ENCODE measurements at regions not wholly inside any gene's neighbourhood (a gene's known extent, or its start where the extent isn't known, plus 50 kb on each side); places are given as distances from the start of the nearest gene placed in this dataset.

DNA sequence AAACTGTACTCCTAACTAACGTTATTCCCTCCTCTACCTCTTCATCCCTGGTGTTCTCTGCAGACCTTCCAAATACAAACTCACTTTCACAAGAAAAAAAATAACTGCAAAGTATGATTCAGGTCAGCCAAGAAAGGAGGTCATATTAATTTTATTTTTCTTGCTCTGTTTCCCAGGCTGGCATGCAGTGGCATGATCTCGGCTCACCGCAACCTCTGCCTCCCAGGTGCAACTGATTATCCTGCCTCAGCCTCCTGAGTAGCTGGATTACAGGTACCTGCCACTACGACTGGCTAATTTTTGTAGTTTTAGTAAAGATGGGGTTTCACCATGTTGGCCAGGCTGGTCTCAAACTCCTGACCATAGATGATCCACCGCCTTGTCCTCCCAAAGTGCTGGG, 156.6 kb downstream of the CHIC2 start:
- H3K27ac ChIP-seq (ENCODE audit: insufficient read depth, low read length, poor library complexity, severe bottlenecking): no peak overlapping the region
- H3K27me3 ChIP-seq (replicated peaks; ENCODE audit: control insufficient read depth, insufficient read depth, low read length, poor library complexity, severe bottlenecking): peaks cover 5% of the 10 kb centered on the region

DNA sequence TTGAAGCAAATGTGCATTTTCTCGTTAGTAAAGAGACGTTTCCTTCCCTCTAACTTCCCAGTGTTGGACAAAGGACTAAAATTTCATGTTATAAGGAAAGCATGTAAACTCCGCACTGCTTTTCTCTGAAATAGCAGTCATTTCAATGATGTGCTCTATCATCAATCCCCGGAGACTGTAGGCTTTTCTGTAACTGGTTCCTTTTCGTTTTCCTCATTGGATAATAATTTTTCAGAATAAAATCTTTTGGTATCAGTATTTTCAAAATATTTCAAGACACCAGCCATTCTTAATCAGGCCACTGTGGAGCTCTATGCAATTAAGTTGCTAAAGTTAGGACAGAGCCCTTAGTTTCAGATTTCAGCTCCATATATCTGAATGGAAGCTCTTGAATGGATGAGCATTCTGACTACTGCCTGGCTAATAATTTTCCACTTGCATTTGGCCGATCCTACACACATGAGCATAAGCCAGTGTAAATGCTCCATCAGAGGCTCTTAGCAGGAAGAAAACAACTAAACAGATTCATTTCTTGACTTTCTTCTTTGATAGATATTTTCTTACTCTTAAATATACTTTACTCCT, 157.7 kb downstream of the CHIC2 start:
- Histone ChIP-seq H3K4me3 (ENCODE audit: insufficient read depth, low read depth, low read length, poor library complexity, severe bottlenecking) (no peak overlapping the region), H3K36me3 (ENCODE audit: control insufficient read depth, insufficient read depth, low read length) (no peaks in the 10 kb centered on the region), H3K9me3 (ENCODE audit: control insufficient read depth, low read length) (no peaks in the 10 kb centered on the region), H3K27ac (ENCODE audit: insufficient read depth, low read length, poor library complexity, severe bottlenecking) (no peak overlapping the region), H3K4me1 (ENCODE audit: control insufficient read depth, insufficient read depth, low read length, poor library complexity, severe bottlenecking) (no peaks in the 10 kb centered on the region), H3K27me3 (replicated peaks; ENCODE audit: control insufficient read depth, insufficient read depth, low read length, poor library complexity, severe bottlenecking) (peaks cover 5% of the 10 kb centered on the region)
- no peak for DNase-seq

More for the DNA sequence above, 156.6 kb downstream of the CHIC2 start:
- no peaks in the 10 kb centered on the region for H3K36me3 ChIP-seq (ENCODE audit: control insufficient read depth, insufficient read depth, low read length)
- no peaks in the 10 kb centered on the region for H3K4me1 ChIP-seq (ENCODE audit: control insufficient read depth, insufficient read depth, low read length, poor library complexity, severe bottlenecking)
- no peak for DNase-seq
- no peak overlapping the region for H3K4me3 ChIP-seq (ENCODE audit: insufficient read depth, low read depth, low read length, poor library complexity, severe bottlenecking)
- H3K9me3 ChIP-seq (ENCODE audit: control insufficient read depth, low read length): no peaks in the 10 kb centered on the region

DNA sequence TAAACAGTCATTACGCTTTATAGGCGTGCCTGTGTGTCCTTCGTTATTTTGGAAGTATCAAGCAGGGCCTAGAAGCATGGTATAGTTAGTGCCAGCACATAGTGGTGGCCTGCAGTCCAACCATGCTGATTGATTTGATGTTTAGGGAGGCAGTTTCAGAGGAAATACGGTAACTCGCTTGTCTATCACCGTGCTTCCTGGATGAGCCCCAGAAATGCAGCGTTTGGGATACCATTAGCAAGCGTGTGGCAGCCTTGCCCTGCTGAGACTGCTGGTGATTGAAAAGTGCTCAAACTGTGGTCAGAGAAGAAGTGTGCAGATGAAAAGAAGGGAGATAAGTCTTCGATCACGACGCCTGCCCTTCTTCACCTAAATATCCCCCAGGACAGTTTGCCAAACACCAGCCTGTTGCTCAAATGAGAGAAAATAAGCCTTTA, 158.4 kb downstream of the CHIC2 start:
- H3K4me3 ChIP-seq (ENCODE audit: insufficient read depth, low read depth, low read length, poor library complexity, severe bottlenecking): no peak overlapping the region

DNA sequence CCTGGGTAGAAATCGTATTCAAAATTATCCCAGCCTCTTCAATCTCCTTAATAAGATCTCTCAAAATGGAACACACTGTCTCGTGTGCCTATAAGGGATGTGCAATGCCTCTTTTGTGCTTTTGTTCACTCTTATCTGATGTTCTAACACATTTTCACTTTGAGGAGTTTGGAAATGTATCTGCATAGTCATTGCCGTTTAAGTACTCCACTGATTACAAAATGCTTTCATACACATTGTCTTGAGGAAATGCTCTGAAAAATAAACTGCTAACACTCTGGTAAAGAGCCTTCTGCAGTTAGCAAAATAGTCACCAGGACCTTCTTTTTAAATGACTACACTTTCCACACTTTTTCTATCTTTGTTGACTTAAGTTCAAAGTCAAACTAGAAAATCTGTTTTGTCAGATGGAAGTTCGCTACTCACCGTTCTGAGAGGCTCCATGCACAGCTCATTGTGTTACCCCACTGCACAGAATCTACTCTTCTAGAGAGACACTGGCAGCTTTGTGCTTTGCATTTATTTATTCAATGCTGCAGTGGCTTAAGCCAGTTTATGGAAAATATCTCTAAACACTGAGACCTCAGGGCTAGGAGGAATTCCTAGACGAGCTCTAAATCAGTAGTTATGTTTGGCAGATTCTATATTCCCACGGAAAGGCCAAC, 159.0 kb downstream of the CHIC2 start:
- no peak overlapping the region for H3K27ac ChIP-seq (ENCODE audit: insufficient read depth, low read length, poor library complexity, severe bottlenecking)
- no peak overlapping the region for H3K4me3 ChIP-seq (ENCODE audit: insufficient read depth, low read depth, low read length, poor library complexity, severe bottlenecking)
- H3K9me3 ChIP-seq (ENCODE audit: control insufficient read depth, low read length): no peaks in the 10 kb centered on the region
- H3K27me3 ChIP-seq (replicated peaks; ENCODE audit: control insufficient read depth, insufficient read depth, low read length, poor library complexity, severe bottlenecking): peaks cover 5% of the 10 kb centered on the region
- DNase-seq: no peak
- H3K4me1 ChIP-seq (ENCODE audit: control insufficient read depth, insufficient read depth, low read length, poor library complexity, severe bottlenecking): no peaks in the 10 kb centered on the region
- H3K36me3 ChIP-seq (ENCODE audit: control insufficient read depth, insufficient read depth, low read length): no peaks in the 10 kb centered on the region

More for the DNA sequence above, 158.4 kb downstream of the CHIC2 start:
- Histone ChIP-seq H3K36me3 (ENCODE audit: control insufficient read depth, insufficient read depth, low read length) (no peaks in the 10 kb centered on the region), H3K4me1 (ENCODE audit: control insufficient read depth, insufficient read depth, low read length, poor library complexity, severe bottlenecking) (no peaks in the 10 kb centered on the region), H3K27ac (ENCODE audit: insufficient read depth, low read length, poor library complexity, severe bottlenecking) (no peak overlapping the region), H3K9me3 (ENCODE audit: control insufficient read depth, low read length) (no peaks in the 10 kb centered on the region), H3K27me3 (replicated peaks; ENCODE audit: control insufficient read depth, insufficient read depth, low read length, poor library complexity, severe bottlenecking) (peaks cover 5% of the 10 kb centered on the region)
- no peak for DNase-seq

DNA sequence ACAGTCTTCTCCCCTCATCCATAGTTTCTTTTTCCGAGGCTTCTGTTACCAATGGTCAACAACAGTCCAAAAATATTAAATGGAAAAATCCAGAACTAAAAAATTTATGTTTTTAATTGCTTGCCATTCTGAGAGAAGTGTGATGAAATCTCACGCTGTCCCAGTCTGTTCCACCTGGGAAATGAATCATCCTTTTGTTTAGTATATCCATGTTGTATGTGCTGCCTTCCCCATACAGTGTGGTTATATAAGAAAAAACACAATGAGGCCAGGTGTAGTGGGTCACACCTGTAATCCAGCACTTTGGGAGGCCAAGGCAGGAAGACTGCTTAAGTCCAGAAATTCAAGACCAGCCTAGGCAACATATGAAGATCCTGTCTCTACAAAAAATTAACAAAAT, 161.6 kb downstream of the CHIC2 start:
- Histone ChIP-seq H3K4me1 (ENCODE audit: control insufficient read depth, insufficient read depth, low read length, poor library complexity, severe bottlenecking) (no peaks in the 10 kb centered on the region), H3K9me3 (ENCODE audit: control insufficient read depth, low read length) (no peaks in the 10 kb centered on the region)
- no peak for DNase-seq

DNA sequence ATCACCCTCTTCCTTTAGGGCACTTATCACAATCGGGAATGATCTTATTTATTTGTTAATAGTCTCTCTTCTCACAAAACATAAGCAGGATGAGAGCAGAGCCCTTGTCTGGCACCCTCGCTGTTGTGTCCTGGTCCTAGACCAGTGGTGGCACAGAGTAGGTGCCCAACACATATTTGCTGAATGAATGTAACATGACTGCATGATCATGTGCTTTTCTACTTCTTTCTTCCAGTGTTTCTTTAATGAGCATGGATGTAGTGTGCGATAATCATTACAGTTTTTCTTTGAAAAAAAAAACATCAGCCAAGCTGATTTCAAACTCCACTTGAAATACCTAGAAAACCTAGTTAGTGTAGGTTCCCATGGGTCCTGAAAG, 164.1 kb downstream of the CHIC2 start:
- no peaks in the 10 kb centered on the region for H3K9me3 ChIP-seq (ENCODE audit: control insufficient read depth, low read length)
- H3K27ac ChIP-seq (ENCODE audit: insufficient read depth, low read length, poor library complexity, severe bottlenecking): no peak overlapping the region
- H3K27me3 ChIP-seq (replicated peaks; ENCODE audit: control insufficient read depth, insufficient read depth, low read length, poor library complexity, severe bottlenecking): no peaks in the 10 kb centered on the region
- DNase-seq: no peak
- no peak overlapping the region for H3K4me3 ChIP-seq (ENCODE audit: insufficient read depth, low read depth, low read length, poor library complexity, severe bottlenecking)
- no peaks in the 10 kb centered on the region for H3K36me3 ChIP-seq (ENCODE audit: control insufficient read depth, insufficient read depth, low read length)
- H3K4me1 ChIP-seq (ENCODE audit: control insufficient read depth, insufficient read depth, low read length, poor library complexity, severe bottlenecking): no peaks in the 10 kb centered on the region

More for the DNA sequence above, 161.6 kb downstream of the CHIC2 start:
- Histone ChIP-seq H3K4me3 (ENCODE audit: insufficient read depth, low read depth, low read length, poor library complexity, severe bottlenecking) (no peak overlapping the region), H3K27me3 (replicated peaks; ENCODE audit: control insufficient read depth, insufficient read depth, low read length, poor library complexity, severe bottlenecking) (peaks cover 5% of the 10 kb centered on the region), H3K36me3 (ENCODE audit: control insufficient read depth, insufficient read depth, low read length) (no peaks in the 10 kb centered on the region), H3K27ac (ENCODE audit: insufficient read depth, low read length, poor library complexity, severe bottlenecking) (no peak overlapping the region)

DNA sequence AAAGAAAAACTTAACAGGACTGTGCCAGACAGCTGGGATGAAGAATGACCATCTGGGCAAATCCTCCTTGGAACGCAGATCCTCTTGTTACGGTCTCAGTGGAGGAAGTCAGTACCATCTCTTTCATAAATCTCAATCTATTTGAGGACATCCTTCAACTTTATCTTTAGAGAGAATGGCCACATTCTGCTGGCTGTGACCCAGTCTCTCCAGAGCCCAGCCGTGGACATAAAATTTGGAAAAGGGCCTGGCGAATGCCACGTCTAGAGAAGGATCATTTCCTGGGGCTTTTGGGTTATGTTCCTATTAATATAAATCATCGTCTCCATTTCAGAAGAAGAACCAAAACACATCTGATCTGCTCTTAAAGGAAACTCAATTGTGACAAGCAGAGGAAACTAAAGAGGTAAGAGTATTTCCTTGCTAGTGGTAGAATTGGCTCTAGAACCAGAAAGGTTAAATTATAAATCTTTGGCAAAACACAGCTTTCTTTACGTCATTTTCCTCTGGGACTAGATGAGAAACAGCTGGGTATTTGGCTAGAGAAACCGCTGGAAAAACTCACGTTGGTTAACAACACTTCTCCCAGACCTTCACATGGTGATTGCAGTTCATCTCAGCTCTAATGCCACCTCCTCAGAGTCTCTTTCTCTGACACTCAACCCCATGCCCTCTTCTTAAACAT, 164.7 kb downstream of the CHIC2 start:
- Histone ChIP-seq H3K4me1 (ENCODE audit: control insufficient read depth, insufficient read depth, low read length, poor library complexity, severe bottlenecking) (no peaks in the 10 kb centered on the region), H3K36me3 (ENCODE audit: control insufficient read depth, insufficient read depth, low read length) (no peaks in the 10 kb centered on the region), H3K27me3 (replicated peaks; ENCODE audit: control insufficient read depth, insufficient read depth, low read length, poor library complexity, severe bottlenecking) (no peaks in the 10 kb centered on the region), H3K9me3 (ENCODE audit: control insufficient read depth, low read length) (no peaks in the 10 kb centered on the region), H3K4me3 (ENCODE audit: insufficient read depth, low read depth, low read length, poor library complexity, severe bottlenecking) (no peak overlapping the region), H3K27ac (ENCODE audit: insufficient read depth, low read length, poor library complexity, severe bottlenecking) (no peak overlapping the region)
- DNase-seq: no peak

DNA sequence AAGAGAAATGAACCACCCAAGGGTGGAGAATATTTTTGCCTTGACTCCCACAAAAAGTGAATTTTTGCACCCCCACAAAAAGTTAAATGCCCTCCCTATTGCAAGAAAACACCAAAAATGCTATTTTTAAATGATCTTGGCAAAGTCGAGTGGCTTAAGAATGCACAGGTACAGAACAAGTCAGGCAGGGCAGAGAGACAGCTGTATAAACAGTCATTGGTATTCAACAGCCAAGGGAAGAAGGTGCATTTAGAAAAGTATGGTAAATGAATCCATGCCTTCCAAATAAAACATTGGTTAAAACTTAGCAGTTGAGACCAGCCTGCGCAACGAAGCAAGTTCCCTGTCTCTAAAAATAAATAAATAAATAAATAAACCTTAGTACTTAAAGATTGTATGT, 169.3 kb downstream of the CHIC2 start:
- Histone ChIP-seq H3K27me3 (replicated peaks; ENCODE audit: control insufficient read depth, insufficient read depth, low read length, poor library complexity, severe bottlenecking) (no peaks in the 10 kb centered on the region), H3K9me3 (ENCODE audit: control insufficient read depth, low read length) (no peaks in the 10 kb centered on the region), H3K4me1 (ENCODE audit: control insufficient read depth, insufficient read depth, low read length, poor library complexity, severe bottlenecking) (no peaks in the 10 kb centered on the region), H3K36me3 (ENCODE audit: control insufficient read depth, insufficient read depth, low read length) (no peaks in the 10 kb centered on the region), H3K4me3 (ENCODE audit: insufficient read depth, low read depth, low read length, poor library complexity, severe bottlenecking) (no peak overlapping the region), H3K27ac (ENCODE audit: insufficient read depth, low read length, poor library complexity, severe bottlenecking) (no peak overlapping the region)
- DNase-seq: no peak

DNA sequence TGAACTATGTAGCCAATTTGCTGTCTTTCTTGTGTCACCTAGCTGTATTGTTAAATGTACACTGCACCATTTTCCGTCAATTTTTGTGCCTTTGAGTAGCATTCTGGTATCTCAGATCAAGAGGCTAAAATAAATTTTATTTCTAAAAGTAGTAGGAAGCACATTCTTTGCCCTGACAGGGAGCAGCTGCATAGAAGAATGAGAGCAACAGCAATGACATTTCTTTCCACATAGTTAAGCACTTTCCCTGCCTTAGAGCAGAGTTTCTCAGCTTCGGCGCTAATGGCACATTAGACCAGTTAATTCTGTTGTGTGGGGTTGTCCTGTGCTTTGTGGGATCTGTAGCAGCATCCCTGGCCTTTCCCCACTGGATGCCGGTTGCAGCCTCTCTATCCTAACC, 173.9 kb downstream of the CHIC2 start:
- no peak for DNase-seq

DNA sequence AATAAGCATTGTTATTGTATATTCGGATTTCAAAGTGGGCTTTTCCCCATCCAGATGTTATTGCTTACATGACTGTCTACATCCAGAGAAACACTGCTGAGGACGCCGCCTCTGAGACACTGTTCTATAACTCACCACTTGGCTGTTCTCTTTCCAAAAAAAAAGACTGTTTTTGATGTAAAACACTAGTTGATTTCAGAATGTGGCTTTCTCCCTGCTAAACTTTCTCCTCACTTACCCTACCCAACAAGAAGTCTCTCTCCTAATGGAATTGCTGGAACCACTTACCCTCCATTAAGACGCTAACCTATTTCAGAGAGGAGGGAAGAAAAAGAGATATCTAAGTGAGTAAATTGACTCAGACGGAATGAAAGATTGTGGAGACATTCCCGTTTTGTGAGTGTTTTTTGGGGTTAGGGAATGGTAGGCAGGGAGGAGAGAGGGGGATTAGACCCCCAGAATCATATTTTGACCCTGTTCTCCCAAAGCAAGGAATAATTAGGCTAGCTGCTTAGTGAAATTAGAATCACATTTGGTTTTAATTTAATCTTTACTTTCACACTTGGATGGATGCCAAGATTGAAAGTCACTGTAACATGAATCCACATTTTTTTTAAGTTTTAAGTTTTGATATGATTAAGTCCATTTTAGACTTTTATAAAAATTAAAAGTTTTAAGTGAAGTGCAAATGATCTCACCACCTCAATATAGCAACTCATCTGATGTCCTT, 174.9 kb downstream of the CHIC2 start:
- H3K27me3 ChIP-seq (replicated peaks; ENCODE audit: control insufficient read depth, insufficient read depth, low read length, poor library complexity, severe bottlenecking): no peaks in the 10 kb centered on the region
- H3K4me3 ChIP-seq (ENCODE audit: insufficient read depth, low read depth, low read length, poor library complexity, severe bottlenecking): no peak overlapping the region
- H3K27ac ChIP-seq (ENCODE audit: insufficient read depth, low read length, poor library complexity, severe bottlenecking): no peak overlapping the region
- no peak for DNase-seq
- no peaks in the 10 kb centered on the region for H3K36me3 ChIP-seq (ENCODE audit: control insufficient read depth, insufficient read depth, low read length)
- H3K9me3 ChIP-seq (ENCODE audit: control insufficient read depth, low read length): no peaks in the 10 kb centered on the region
- no peaks in the 10 kb centered on the region for H3K4me1 ChIP-seq (ENCODE audit: control insufficient read depth, insufficient read depth, low read length, poor library complexity, severe bottlenecking)

More for the DNA sequence above, 173.9 kb downstream of the CHIC2 start:
- Histone ChIP-seq H3K4me3 (ENCODE audit: insufficient read depth, low read depth, low read length, poor library complexity, severe bottlenecking) (no peak overlapping the region), H3K27ac (ENCODE audit: insufficient read depth, low read length, poor library complexity, severe bottlenecking) (no peak overlapping the region), H3K9me3 (ENCODE audit: control insufficient read depth, low read length) (no peaks in the 10 kb centered on the region), H3K27me3 (replicated peaks; ENCODE audit: control insufficient read depth, insufficient read depth, low read length, poor library complexity, severe bottlenecking) (no peaks in the 10 kb centered on the region), H3K4me1 (ENCODE audit: control insufficient read depth, insufficient read depth, low read length, poor library complexity, severe bottlenecking) (no peaks in the 10 kb centered on the region), H3K36me3 (ENCODE audit: control insufficient read depth, insufficient read depth, low read length) (no peaks in the 10 kb centered on the region)
